GM12878 (cell line): ENCODE measurements at regions not wholly inside any gene's neighbourhood (a gene's known extent, or its start where the extent isn't known, plus 50 kb on each side); places are given as distances from the start of the nearest gene placed in this dataset.

Experiments
- ATAC-seq: fragments of 200-7000 bp; cut with Tn5 transposase; 3 replicates; pipeline ENCODE4 v1.9.1; 2020; ENCODE audit warnings: mild to moderate bottlenecking, moderate library complexity
- BruUV-seq: library from RNA; stranded (reverse); fragments of 400-500 nt; replicated peaks from 2 replicates; lab custom pipeline; 2021; lab: Mats Ljungman, UMichigan
- CTCF ChIA-PET: fragments of 300-600 bp; sonication (Branson Sonifier 250); formaldehyde crosslinking; extraction: SDS; loops from one replicate; lab custom pipeline; 2021; ENCODE audit warnings: inconsistent platforms; lab: Yijun Ruan, JAX
- POLR2A ChIA-PET: fragments of 350-600 bp; formaldehyde crosslinking; extraction: SDS; loops from one replicate; lab custom pipeline; 2021; ENCODE audit warnings: inconsistent platforms; lab: Charles Lee
- RAD21 ChIA-PET: fragments of 300-600 bp; sonication (Branson Sonifier 250); formaldehyde crosslinking; loops from one replicate; lab custom pipeline; 2023; ENCODE audit warnings: antibody characterized with exemption; ENCODE audit not compliant: unreplicated experiment; lab: Charles Lee
- SMC1A ChIA-PET: fragments of 300-600 bp; sonication (Branson Sonifier 250); formaldehyde crosslinking; loops from one replicate; lab custom pipeline; 2023; ENCODE audit not compliant: unreplicated experiment, uncharacterized antibody; lab: Charles Lee
- DNase-seq: peaks from one replicate; pipeline ENCODE4 v3.0.0-alpha.2; 2011; ENCODE audit warnings: low read depth, low spot score
- FAIRE-seq: peaks from 3 replicates; lab custom pipeline; 2011; peaks lifted over from hg19 to GRCh38; lab: Jason Lieb, UNC
- H2AFZ ChIP-seq: 2 replicates; pipeline ENCODE4 v1.6.0; 2011; ENCODE audit warnings: low read depth, low read length, control low read depth; ENCODE audit not compliant: control insufficient read depth
- H3K27ac ChIP-seq: 2 replicates; pipeline ENCODE4 v1.5.1; 2011; ENCODE audit warnings: control low read depth; ENCODE audit not compliant: control insufficient read depth, insufficient read depth
- H3K27me3 ChIP-seq, 2 experiments: replicated peaks in 1 of 2; 2 replicates each; pipeline versions ENCODE4 v1.6.0 to v1.6.1; 2011; ENCODE audit warnings: low read length in 1 of 2; ENCODE audit not compliant: control insufficient read depth in 2 of 2, insufficient read depth in 2 of 2
- H3K36me3 ChIP-seq, 2 experiments: 2 replicates each; pipeline ENCODE4 v1.5.1; 2011; ENCODE audit warnings: low read length in 1 of 2; ENCODE audit not compliant: control insufficient read depth in 2 of 2, insufficient read depth in 2 of 2
- H3K4me1 ChIP-seq: 2 replicates; pipeline ENCODE4 v1.6.1; 2011; ENCODE audit warnings: mild to moderate bottlenecking, low read length, moderate library complexity, mixed read lengths; ENCODE audit not compliant: control insufficient read depth, insufficient read depth
- H3K4me2 ChIP-seq: 2 replicates; pipeline ENCODE4 v1.6.0; 2011; ENCODE audit warnings: control low read depth; ENCODE audit not compliant: control insufficient read depth, insufficient read depth
- H3K4me3 ChIP-seq: fragments of 200-600 bp; sonication (generic); 2 replicates; pipeline ENCODE4 v1.5.1; 2016
- H3K79me2 ChIP-seq: 2 replicates; pipeline ENCODE4 v1.6.0; 2011; ENCODE audit warnings: low read length; ENCODE audit not compliant: control insufficient read depth, insufficient read depth
- H3K9ac ChIP-seq: 2 replicates; pipeline ENCODE4 v1.8.0; 2011; ENCODE audit warnings: low read length, control low read depth, mixed read lengths; ENCODE audit not compliant: control insufficient read depth, insufficient read depth
- H3K9me3 ChIP-seq: replicated peaks from 3 replicates; pipeline ENCODE4 v1.5.1; 2011; ENCODE audit warnings: mild to moderate bottlenecking, low read length; ENCODE audit not compliant: control insufficient read depth, insufficient read depth
- H4K20me1 ChIP-seq: 2 replicates; pipeline ENCODE4 v1.6.0; 2011; ENCODE audit not compliant: control insufficient read depth, insufficient read depth
- CBX3 ChIP-seq: fragments of 200-600 bp; sonication (generic); IDR thresholded peaks from 2 replicates; pipeline ENCODE4 v1.6.1; 2016; ENCODE audit warnings: low read depth, borderline replicate concordance
- GABPA ChIP-seq: IDR thresholded peaks from 2 replicates; pipeline ENCODE4 v1.6.1; 2014; ENCODE audit warnings: antibody characterized with exemption, low read depth, mild to moderate bottlenecking, inconsistent platforms
- HSF1 ChIP-seq: fragments of 150-350 bp; IDR thresholded peaks from 2 replicates; pipeline ENCODE4 v1.6.1; 2014; ENCODE audit warnings: mild to moderate bottlenecking, low read depth, low read length
- POLR2A ChIP-seq: IDR thresholded peaks from 2 replicates; pipeline ENCODE4 v1.6.1; 2011; ENCODE audit warnings: low read depth, mild to moderate bottlenecking, low read length
- REST ChIP-seq: IDR thresholded peaks from 2 replicates; pipeline ENCODE4 v1.6.1; 2012; ENCODE audit warnings: mild to moderate bottlenecking, low read depth, low read length
- SREBF1 ChIP-seq: IDR thresholded peaks from 2 replicates; pipeline ENCODE4 v1.6.1; 2012; ENCODE audit warnings: mild to moderate bottlenecking, low read length
- ZNF207 ChIP-seq: fragments of 450-650 bp; IDR thresholded peaks from 2 replicates; pipeline ENCODE4 v1.6.1; 2014; ENCODE audit warnings: antibody characterized with exemption, mild to moderate bottlenecking, borderline replicate concordance
- WGBS: methylation state at CpG from one replicate; pipeline ENCODE4 v1.1.6; 2016; ENCODE audit warnings: low lambda C conversion rate; ENCODE audit not compliant: insufficient replicate concordance, insufficient coverage; ENCODE audit errors: missing lambda C conversion rate; 5-methylcytosine and 5-hydroxymethylcytosine counted together
- in situ Hi-C: fragments of 300-500 bp; cut with MboI; formaldehyde crosslinking; loops from 9 replicates; pipeline ENCODE4 v1.14.3; 2018; ENCODE audit warnings: mixed read lengths
- intact Hi-C: fragments of 100-400 bp; cut with micrococcal nuclease; formaldehyde crosslinking; loops from one replicate; pipeline ENCODE4 v1.14.2; 2022; ENCODE audit not compliant: unreplicated experiment

- H3K36me3 ChIP-seq: no peaks in the 10 kb centered on the region
- WGBS: 34% methylated on average over 3 of the region's 3 CpGs
- in situ Hi-C loops: no loop called here
- no peak overlapping the region for H3K27ac ChIP-seq
- no peak overlapping the region for H2AFZ ChIP-seq
- FAIRE-seq (no peak), ATAC-seq (no peak), DNase-seq (no peak)
- ChIA-PET RAD21 (no interaction called here), POLR2A (no interaction called here), CTCF (no interaction called here), SMC1A (no interaction called here)
- intact Hi-C loops: no loop called here
- no peak overlapping the region for H3K9ac ChIP-seq
- no peaks in the 10 kb centered on the region for H3K27me3 ChIP-seq
- no peak for TF ChIP-seq SREBF1
- no peak for TF ChIP-seq GABPA
- TF ChIP-seq HSF1: no peak
- TF ChIP-seq REST: no peak
- no peak for TF ChIP-seq CBX3
- TF ChIP-seq POLR2A: no peak
- TF ChIP-seq ZNF207: no peak
- H4K20me1 ChIP-seq: no peaks in the 10 kb centered on the region
- H3K4me2 ChIP-seq: no peak overlapping the region
- no TSS peak for BruUV-seq
- H3K9me3 ChIP-seq: no peaks in the 10 kb centered on the region
- no peaks in the 10 kb centered on the region for H3K4me1 ChIP-seq
- H3K79me2 ChIP-seq: no peaks in the 10 kb centered on the region
- H3K4me3 ChIP-seq: no peak overlapping the region
These were observed 1088.6 kb downstream of the TUSC7 start for GRCh38 chr3:117798221-117798620.
